ENCODE measurements at regions not wholly inside any gene's neighbourhood (a gene's known extent, or its start where the extent isn't known, plus 50 kb on each side); places are given as distances from the start of the nearest gene placed in this dataset.

- TF ChIP-seq POLR2A (IDR thresholded peaks at IDR 0.05) (no peak), CTCF (IDR thresholded peaks at IDR 0.05) (no peak), EP300 (IDR thresholded peaks at IDR 0.05) (no peak)
These were observed 956.3 kb upstream of the SOX9 start for GRCh38 chr17:71164561-71164960.
